B cell (primary cell): ENCODE measurements at regions not wholly inside any gene's neighbourhood (a gene's known extent, or its start where the extent isn't known, plus 50 kb on each side); places are given as distances from the start of the nearest gene placed in this dataset.

Experiments used
- CTCF ChIP-seq: fragments of 200-600 bp; IDR thresholded peaks from one replicate; pipeline ENCODE4 v1.8.0; 2022; ENCODE audit warnings: antibody characterized with exemption, mild to moderate bottlenecking
- EZH2 ChIP-seq: IDR thresholded peaks from 2 replicates; pipeline ENCODE4 v1.6.1; 2012; ENCODE audit warnings: borderline replicate concordance, low read depth, mild to moderate bottlenecking, moderate library complexity, low read length; ENCODE audit not compliant: insufficient read depth, poor library complexity, severe bottlenecking

- no peak for TF ChIP-seq EZH2
- TF ChIP-seq CTCF: no peak
Observed at GRCh38 chr4:66522244-66522643, 852.0 kb upstream of the EPHA5 start.
